ENCODE measurements at regions not wholly inside any gene's neighbourhood (a gene's known extent, or its start where the extent isn't known, plus 50 kb on each side); places are given as distances from the start of the nearest gene placed in this dataset.
"Not testable (repeated sequence)": the region's sequence is repeated elsewhere in the genome, so short reads cannot be mapped to it uniquely, and the experiment has no call there.

GRCh38 chr9:81069038-81069795 lies 620.1 kb downstream of the TLE1 start:
- no peak overlapping the region for H3K4me3 Mint-ChIP-seq
- no peak overlapping the region for H3K27ac Mint-ChIP-seq
- no peaks in the 10 kb centered on the region for H3K36me3 Mint-ChIP-seq
- DNase-seq (no peak), ATAC-seq (no peak)
- no peaks in the 10 kb centered on the region for H3K27me3 Mint-ChIP-seq
- peaks cover 0 to 5% (median 0%) of the 10 kb centered on the region in 4 donors for H3K4me1 Mint-ChIP-seq
- peaks cover 2 to 24% (median 10%) of the 10 kb centered on the region in 9 donors for H3K9me3 Mint-ChIP-seq
- POLR2A ChIA-PET, result no interaction called here

- H3K27ac Mint-ChIP-seq, H3K36me3 Mint-ChIP-seq, DNase-seq, POLR2A ChIA-PET, H3K27me3 Mint-ChIP-seq, H3K4me3 Mint-ChIP-seq, ATAC-seq, H3K4me1 Mint-ChIP-seq: not testable (repeated sequence)
- peaks cover 7 to 39% (median 20%) of the 10 kb centered on the region in 9 donors for H3K9me3 Mint-ChIP-seq
These were observed 626.4 kb downstream of the TLE1 start for GRCh38 chr9:81062995-81063394.

GRCh38 chr9:81058782-81059181 lies 630.6 kb downstream of the TLE1 start:
- peaks cover 0 to 22% (median 14%) of the 10 kb centered on the region in 9 donors for H3K9me3 Mint-ChIP-seq
- POLR2A ChIA-PET, result no interaction called here
- no peaks in the 10 kb centered on the region for H3K27me3 Mint-ChIP-seq

GRCh38 chr9:81053298-81054025 lies 635.9 kb downstream of the TLE1 start:
- peaks cover 0 to 6% (median 0%) of the 10 kb centered on the region in 9 donors for H3K9me3 Mint-ChIP-seq
- no peak for ATAC-seq
- H3K4me3 Mint-ChIP-seq, result no peak overlapping the region
- no peak overlapping the region for H3K27ac Mint-ChIP-seq
- POLR2A ChIA-PET, result no interaction called here
- peaks cover 0 to 2% (median 0%) of the 10 kb centered on the region in 5 donors for H3K27me3 Mint-ChIP-seq
- no peak for DNase-seq
- H3K36me3 Mint-ChIP-seq, result no peaks in the 10 kb centered on the region
- no peaks in the 10 kb centered on the region for H3K4me1 Mint-ChIP-seq

More at GRCh38 chr9:81058782-81059181, 630.6 kb downstream of the TLE1 start:
- Mint-ChIP-seq H3K4me1 (no peaks in the 10 kb centered on the region), H3K4me3 (no peak overlapping the region), H3K27ac (no peak overlapping the region), H3K36me3 (peaks cover 0 to 7% (median 0%) of the 10 kb centered on the region in 3 donors)
- DNase-seq (no peak), ATAC-seq (no peak)

- no peaks in the 10 kb centered on the region for H3K4me1 Mint-ChIP-seq
- no peak overlapping the region for H3K4me3 Mint-ChIP-seq
- POLR2A ChIA-PET, result no interaction called here
- H3K27me3 Mint-ChIP-seq, result peaks cover 0 to 2% (median 0%) of the 10 kb centered on the region in 5 donors
- H3K27ac Mint-ChIP-seq, result no peak overlapping the region
- peaks cover 0 to 6% (median 0%) of the 10 kb centered on the region in 9 donors for H3K9me3 Mint-ChIP-seq
- no peak for DNase-seq
- ATAC-seq, result no peak
- H3K36me3 Mint-ChIP-seq, result no peaks in the 10 kb centered on the region
These were observed 636.5 kb downstream of the TLE1 start for GRCh38 chr9:81052846-81053245.

GRCh38 chr9:81047280-81047679 lies 642.1 kb downstream of the TLE1 start:
- no peak for ATAC-seq
- Mint-ChIP-seq H3K4me3 (no peak overlapping the region), H3K4me1 (no peaks in the 10 kb centered on the region), H3K9me3 (peaks cover 0 to 5% (median 0%) of the 10 kb centered on the region in 9 donors), H3K27ac (no peak overlapping the region), H3K36me3 (no peaks in the 10 kb centered on the region), H3K27me3 (no peaks in the 10 kb centered on the region)
- POLR2A ChIA-PET, result no interaction called here
- no peak for DNase-seq

GRCh38 chr9:81045658-81046057 lies 643.7 kb downstream of the TLE1 start:
- H3K4me1 Mint-ChIP-seq, result no peaks in the 10 kb centered on the region
- no peaks in the 10 kb centered on the region for H3K36me3 Mint-ChIP-seq
- no peak for DNase-seq
- H3K27ac Mint-ChIP-seq, result no peak overlapping the region
- no peak for ATAC-seq
- no peaks in the 10 kb centered on the region for H3K27me3 Mint-ChIP-seq
- H3K9me3 Mint-ChIP-seq, result peaks cover 0 to 5% (median 0%) of the 10 kb centered on the region in 9 donors
- POLR2A ChIA-PET, result no interaction called here
- H3K4me3 Mint-ChIP-seq, result no peak overlapping the region

- H3K9me3 Mint-ChIP-seq, result peaks cover 0 to 7% (median 0%) of the 10 kb centered on the region in 9 donors
- DNase-seq (no peak), ATAC-seq (no peak)
- no peak overlapping the region for H3K4me3 Mint-ChIP-seq
- no peaks in the 10 kb centered on the region for H3K4me1 Mint-ChIP-seq
- peaks cover 0 to 12% (median 4%) of the 10 kb centered on the region in 5 donors for H3K27me3 Mint-ChIP-seq
- no peaks in the 10 kb centered on the region for H3K36me3 Mint-ChIP-seq
- POLR2A ChIA-PET, result no interaction called here
- H3K27ac Mint-ChIP-seq, result no peak overlapping the region
These were observed 651.5 kb downstream of the TLE1 start for GRCh38 chr9:81037889-81038288.

- H3K27ac Mint-ChIP-seq, result no peak overlapping the region
- POLR2A ChIA-PET, result no interaction called here
- peaks cover 0 to 7% (median 0%) of the 10 kb centered on the region in 9 donors for H3K9me3 Mint-ChIP-seq
- no peak overlapping the region for H3K4me3 Mint-ChIP-seq
- H3K4me1 Mint-ChIP-seq, result no peaks in the 10 kb centered on the region
- peaks cover 0 to 12% (median 4%) of the 10 kb centered on the region in 5 donors for H3K27me3 Mint-ChIP-seq
- DNase-seq, result no peak
- no peaks in the 10 kb centered on the region for H3K36me3 Mint-ChIP-seq
- ATAC-seq, result no peak
These were observed 653.7 kb downstream of the TLE1 start for GRCh38 chr9:81035601-81036000.

- POLR2A ChIA-PET, result no interaction called here
- H3K27ac Mint-ChIP-seq, result no peak overlapping the region
- H3K27me3 Mint-ChIP-seq, result peaks cover 0 to 12% (median 4%) of the 10 kb centered on the region in 5 donors
- H3K4me1 Mint-ChIP-seq, result no peaks in the 10 kb centered on the region
- no peak overlapping the region for H3K4me3 Mint-ChIP-seq
- peaks cover 0 to 7% (median 0%) of the 10 kb centered on the region in 9 donors for H3K9me3 Mint-ChIP-seq
- no peak for DNase-seq
- H3K36me3 Mint-ChIP-seq, result no peaks in the 10 kb centered on the region
- ATAC-seq, result no peak
These were observed 654.2 kb downstream of the TLE1 start for GRCh38 chr9:81035171-81035570.

GRCh38 chr9:81032831-81033230 lies 656.5 kb downstream of the TLE1 start:
- peaks cover 0 to 4% (median 0%) of the 10 kb centered on the region in 9 donors for H3K9me3 Mint-ChIP-seq
- no peak for ATAC-seq
- H3K27me3 Mint-ChIP-seq, result peaks cover 0 to 7% (median 0%) of the 10 kb centered on the region in 5 donors

GRCh38 chr9:81032030-81032572 lies 657.2 kb downstream of the TLE1 start:
- POLR2A ChIA-PET, result no interaction called here
- Mint-ChIP-seq H3K36me3 (no peaks in the 10 kb centered on the region), H3K27ac (no peak overlapping the region), H3K27me3 (peaks cover 0 to 7% (median 0%) of the 10 kb centered on the region in 5 donors), H3K4me1 (no peaks in the 10 kb centered on the region), H3K4me3 (no peak overlapping the region), H3K9me3 (peaks cover 0 to 3% (median 0%) of the 10 kb centered on the region in 9 donors)
- ATAC-seq, result no peak
- no peak for DNase-seq

More at GRCh38 chr9:81032831-81033230, 656.5 kb downstream of the TLE1 start:
- no peaks in the 10 kb centered on the region for H3K36me3 Mint-ChIP-seq
- no peak overlapping the region for H3K27ac Mint-ChIP-seq
- H3K4me3 Mint-ChIP-seq, result no peak overlapping the region
- no peaks in the 10 kb centered on the region for H3K4me1 Mint-ChIP-seq
- POLR2A ChIA-PET, result no interaction called here
- DNase-seq, result no peak

GRCh38 chr9:81031422-81032029 lies 657.8 kb downstream of the TLE1 start:
- Mint-ChIP-seq H3K4me3 (no peak overlapping the region), H3K4me1 (no peaks in the 10 kb centered on the region), H3K36me3 (no peaks in the 10 kb centered on the region), H3K9me3 (peaks cover 0 to 3% (median 0%) of the 10 kb centered on the region in 9 donors), H3K27ac (no peak overlapping the region), H3K27me3 (peaks cover 0 to 7% (median 0%) of the 10 kb centered on the region in 5 donors)
- ATAC-seq, result no peak
- POLR2A ChIA-PET, result no interaction called here
- DNase-seq, result no peak

Measured in naive thymus-derived CD8-positive, alpha-beta T cell (primary cell).